ENCODE measurements at regions not wholly inside any gene's neighbourhood (a gene's known extent, or its start where the extent isn't known, plus 50 kb on each side); places are given as distances from the start of the nearest gene placed in this dataset.

DNA sequence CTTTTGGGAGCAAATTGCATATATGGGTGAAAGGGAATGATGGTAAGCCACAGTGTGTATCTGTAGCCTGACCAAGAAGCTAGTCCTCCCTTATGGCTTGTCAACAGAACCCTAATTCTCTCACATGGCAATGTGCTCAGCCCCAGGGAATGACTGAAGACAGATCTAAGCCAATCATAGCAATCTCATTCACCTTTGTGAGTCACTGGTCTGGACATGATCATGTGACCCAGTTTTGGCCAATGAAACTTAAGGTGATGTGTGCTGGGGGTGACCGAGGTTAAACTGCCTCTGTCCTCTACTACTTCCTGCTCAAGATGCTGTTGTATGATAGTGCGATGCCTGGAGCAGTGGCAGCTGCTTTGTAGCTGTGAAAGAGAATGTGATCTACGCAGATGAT is 491.2 kb upstream of the HS6ST1 start:
- TF ChIP-seq, protein P1, sequence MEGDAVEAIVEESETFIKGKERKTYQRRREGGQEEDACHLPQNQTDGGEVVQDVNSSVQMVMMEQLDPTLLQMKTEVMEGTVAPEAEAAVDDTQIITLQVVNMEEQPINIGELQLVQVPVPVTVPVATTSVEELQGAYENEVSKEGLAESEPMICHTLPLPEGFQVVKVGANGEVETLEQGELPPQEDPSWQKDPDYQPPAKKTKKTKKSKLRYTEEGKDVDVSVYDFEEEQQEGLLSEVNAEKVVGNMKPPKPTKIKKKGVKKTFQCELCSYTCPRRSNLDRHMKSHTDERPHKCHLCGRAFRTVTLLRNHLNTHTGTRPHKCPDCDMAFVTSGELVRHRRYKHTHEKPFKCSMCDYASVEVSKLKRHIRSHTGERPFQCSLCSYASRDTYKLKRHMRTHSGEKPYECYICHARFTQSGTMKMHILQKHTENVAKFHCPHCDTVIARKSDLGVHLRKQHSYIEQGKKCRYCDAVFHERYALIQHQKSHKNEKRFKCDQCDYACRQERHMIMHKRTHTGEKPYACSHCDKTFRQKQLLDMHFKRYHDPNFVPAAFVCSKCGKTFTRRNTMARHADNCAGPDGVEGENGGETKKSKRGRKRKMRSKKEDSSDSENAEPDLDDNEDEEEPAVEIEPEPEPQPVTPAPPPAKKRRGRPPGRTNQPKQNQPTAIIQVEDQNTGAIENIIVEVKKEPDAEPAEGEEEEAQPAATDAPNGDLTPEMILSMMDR (IDR thresholded peaks at IDR 0.05), result no peak
- TF ChIP-seq POLR2A (IDR thresholded peaks at IDR 0.05), result no peak
- no peak for TF ChIP-seq POLR2AphosphoS5 (IDR thresholded peaks at IDR 0.05)
- TF ChIP-seq EP300 (IDR thresholded peaks at IDR 0.05), result no peak

Measured in gastroesophageal sphincter (tissue), 3 donors.